GM21526 (cell line): ENCODE measurements at regions not wholly inside any gene's neighbourhood (a gene's known extent, or its start where the extent isn't known, plus 50 kb on each side); places are given as distances from the start of the nearest gene placed in this dataset.

Source experiments
- ATAC-seq: cut with Tn5 transposase; IDR thresholded peaks from one replicate; pipeline ENCODE4 v1.9.1; 2021; ENCODE audit warnings: moderate library complexity; ENCODE audit not compliant: unreplicated experiment, low FRiP score

GRCh38 chr11:107222431-107222830, 204.2 kb upstream of the GUCY1A2 start:
- ATAC-seq, result no peak

DNA sequence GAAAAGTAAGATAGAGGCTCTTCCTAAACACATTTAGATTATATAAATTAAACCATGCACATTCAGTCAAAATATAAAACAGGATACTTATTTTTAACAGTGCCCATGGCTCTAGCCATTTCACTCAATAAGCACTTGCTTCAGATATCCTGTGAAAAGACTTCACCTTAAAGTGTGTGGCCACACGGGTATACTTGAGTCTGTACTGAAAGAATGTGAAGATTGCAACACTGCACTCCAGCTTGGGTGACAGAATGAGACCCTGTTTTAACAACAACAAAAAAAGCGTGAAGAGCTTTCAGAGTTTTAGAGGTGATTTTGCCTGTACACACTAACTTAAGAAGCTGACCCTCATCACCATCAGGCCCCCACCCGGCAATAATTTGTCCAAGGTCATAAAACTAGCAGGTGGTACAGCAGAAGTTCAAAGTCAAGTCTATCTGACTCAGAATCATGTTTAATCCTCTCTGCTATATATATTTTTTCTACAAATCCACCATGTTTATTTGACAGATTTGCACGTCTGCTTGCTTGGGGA, 203.5 kb upstream of the GUCY1A2 start:
- ATAC-seq, result no peak

DNA sequence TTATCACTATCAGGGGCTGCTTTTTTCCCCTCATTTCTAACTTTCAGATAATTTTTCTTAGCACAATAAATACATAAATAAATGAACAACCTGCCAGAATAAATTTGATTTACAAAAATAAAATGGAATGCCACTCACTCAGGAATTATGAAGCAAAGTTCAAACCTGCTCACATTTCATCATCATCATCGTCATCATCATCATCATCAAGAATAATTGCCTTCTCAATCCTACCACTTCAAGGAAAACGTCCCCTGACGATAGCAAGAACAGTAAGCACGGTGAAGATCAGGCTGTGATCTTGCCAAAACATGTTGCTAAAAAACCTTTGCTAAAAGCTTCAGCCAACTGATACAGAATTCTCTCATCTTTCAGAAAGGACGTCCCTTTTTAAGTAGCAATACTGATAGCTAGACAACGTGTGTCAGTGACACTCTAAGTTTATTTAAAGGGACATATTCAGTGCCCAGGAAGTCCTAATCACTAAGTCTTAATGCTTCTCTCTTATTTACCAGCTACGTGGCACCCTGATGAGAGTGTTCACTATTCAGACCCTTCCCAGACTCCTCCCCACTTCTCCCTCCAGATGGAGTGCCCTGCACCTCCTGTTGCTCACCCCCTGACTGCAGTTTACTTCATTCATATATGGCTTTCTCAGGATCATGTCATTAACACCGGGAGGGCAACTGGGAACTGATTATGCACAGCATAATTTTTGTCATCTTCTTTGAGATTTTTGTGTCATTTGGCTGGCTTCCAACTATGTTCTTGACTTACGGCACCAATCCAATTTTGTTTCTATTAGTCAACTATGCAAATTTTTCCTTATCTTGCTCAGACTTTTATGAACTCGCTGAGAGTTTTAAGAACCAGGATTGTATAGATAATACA, 200.1 kb upstream of the GUCY1A2 start:
- ATAC-seq, result no peak

DNA sequence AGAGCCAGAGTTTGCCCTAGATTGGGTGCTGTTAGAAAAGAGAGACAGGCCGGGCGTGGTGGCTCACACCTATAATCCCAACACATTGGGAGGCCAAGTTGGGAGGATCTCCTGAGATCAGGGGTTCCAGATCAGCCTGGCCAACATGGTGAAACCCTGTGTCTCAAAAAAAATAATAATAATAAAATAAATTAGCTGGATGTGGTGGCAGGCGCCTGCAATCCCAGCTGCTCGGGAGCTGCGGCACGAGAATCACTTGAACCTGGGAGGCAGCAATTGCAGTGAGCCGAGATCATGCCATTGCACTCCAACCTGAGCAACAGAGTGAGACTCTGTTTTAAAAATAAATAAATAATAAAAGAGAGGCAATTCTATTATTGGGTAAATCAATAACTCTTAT, 199.2 kb upstream of the GUCY1A2 start:
- ATAC-seq, result no peak

DNA sequence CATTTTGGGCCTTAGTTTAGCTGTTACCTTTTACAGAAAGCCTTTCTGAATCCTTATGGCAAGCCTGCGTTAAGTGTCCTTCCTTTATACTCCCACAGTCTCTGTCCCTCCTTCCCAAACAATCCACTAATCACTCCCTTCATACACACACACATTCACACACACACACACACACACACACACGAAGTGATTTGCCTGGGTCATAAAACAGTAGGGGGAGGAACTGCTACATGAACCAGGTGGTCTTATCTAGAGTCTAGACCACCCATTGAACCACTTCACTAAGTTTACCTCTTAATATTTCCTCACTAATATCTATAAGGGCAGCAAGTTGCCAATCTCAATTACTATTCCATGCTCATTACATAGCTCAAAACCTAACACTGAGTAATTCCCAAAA, 196.7 kb upstream of the GUCY1A2 start:
- no peak for ATAC-seq

- ATAC-seq, result no peak
These were observed 185.4 kb upstream of the GUCY1A2 start for GRCh38 chr11:107203656-107204055.

GRCh38 chr11:107202241-107202640, 184.0 kb upstream of the GUCY1A2 start:
- no peak for ATAC-seq

GRCh38 chr11:107198490-107199007, 180.3 kb upstream of the GUCY1A2 start:
- no peak for ATAC-seq

DNA sequence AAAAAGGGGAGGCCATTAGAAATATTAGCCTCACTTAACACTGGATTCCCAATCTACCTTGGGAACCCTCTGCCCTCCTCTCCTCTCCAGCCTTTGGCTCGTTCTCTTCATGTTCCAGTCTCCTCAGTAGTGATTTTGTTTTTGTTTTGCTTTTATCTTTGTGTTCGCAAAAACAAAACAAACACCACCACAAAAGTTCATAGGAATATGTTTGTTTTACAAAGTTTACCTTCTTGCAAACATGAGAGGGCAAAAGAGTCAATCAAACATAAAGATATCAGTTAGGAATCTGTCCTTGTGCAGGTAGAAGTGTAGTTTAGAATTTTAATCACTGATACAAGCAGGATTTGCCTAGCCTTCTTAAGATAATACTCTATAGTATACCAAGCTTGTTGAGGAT, 179.7 kb upstream of the GUCY1A2 start:
- ATAC-seq, result no peak

DNA sequence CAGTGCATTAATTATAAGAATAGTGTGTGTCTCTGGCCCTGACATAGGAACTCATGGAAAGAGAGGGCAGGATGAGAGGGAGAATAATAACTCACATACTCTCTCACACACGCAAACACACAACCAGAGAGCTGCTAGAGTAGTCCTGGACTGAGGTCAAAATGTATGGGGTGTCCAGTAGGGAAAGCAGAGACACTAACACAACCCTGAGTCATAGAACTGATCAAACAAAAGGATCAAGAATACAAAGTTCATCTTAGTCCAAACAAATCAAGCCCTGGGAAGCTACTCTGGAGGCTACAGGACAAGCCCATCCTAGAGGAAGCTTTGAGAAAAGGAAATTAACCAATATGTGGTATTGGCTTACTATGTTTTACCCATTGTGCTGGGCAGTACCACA, 178.5 kb upstream of the GUCY1A2 start:
- ATAC-seq, result no peak

DNA sequence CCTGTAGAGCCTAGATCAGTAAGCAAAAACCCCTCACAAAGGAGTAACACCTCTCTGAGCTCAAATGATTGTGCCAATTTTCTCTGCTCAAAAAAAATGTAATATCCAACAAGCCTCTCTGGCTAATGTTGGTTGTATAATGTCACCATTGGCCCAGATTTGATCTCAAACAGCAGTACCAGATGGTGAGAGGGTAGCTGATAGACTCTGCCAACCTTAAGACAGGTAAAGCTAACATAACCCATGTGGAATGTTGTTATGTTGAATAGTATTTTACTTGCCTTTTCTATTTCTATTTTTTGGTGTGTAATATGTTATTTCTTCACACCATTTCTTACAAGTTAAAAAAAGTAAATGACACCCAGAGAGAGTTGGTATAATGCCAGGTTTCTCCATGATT, 166.7 kb upstream of the GUCY1A2 start:
- ATAC-seq, result no peak

DNA sequence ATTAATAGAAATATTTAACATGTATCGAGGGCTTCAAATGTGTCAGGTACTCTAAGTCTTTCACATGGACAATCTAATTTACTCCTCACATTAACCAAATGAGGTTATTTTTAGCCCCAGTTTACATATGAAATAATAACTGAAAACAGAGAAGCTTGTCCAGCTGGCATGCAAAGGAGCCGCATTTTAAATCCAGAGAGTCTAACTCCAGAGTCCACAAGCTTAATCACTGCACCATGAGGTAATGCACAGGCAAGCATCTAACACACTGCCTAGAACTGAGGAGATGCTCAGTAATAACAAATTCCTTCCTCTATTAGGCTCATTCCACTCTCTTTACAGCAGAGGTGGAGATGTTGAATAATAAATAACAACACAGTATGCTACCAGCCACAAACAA, 165.7 kb upstream of the GUCY1A2 start:
- no peak for ATAC-seq

- no peak for ATAC-seq
These were observed 164.7 kb upstream of the GUCY1A2 start for GRCh38 chr11:107182978-107183377.

DNA sequence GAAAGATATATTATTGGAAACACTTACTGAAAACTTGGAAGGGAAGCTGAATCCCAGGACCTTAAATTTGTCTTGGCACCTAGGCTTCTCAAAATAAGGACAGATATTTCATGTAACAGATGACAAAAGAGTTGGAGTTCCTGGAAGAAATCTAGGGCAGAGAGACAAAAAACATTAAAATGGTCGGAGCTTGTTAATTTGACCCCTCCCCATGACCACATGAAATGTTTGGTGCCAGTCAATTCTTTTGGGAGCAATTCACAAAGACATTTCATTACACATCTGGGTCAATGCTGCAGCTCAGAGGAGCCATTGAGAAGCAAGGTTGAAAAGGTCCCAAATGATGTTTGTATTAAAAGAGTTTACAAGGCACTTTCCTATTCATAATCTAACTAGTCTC, 162.0 kb upstream of the GUCY1A2 start:
- ATAC-seq, result no peak

DNA sequence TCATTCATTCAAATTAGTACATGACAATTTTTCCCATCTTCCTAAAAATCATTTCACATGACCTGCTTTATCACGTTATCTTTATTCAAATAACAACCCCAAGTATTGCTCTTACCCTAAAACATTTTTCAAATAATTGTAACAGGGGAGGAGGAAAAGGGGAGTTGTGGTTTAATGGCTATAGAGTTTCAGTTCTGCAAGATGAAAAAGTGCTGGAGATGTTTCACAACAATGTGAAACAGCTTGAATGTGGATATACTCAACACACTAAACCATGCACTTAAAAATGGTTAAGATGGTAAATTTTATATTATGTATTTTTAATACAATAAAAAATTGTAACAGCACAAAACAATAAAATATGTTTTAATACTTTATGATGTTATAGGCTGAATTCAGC, 161.6 kb upstream of the GUCY1A2 start:
- ATAC-seq, result no peak

DNA sequence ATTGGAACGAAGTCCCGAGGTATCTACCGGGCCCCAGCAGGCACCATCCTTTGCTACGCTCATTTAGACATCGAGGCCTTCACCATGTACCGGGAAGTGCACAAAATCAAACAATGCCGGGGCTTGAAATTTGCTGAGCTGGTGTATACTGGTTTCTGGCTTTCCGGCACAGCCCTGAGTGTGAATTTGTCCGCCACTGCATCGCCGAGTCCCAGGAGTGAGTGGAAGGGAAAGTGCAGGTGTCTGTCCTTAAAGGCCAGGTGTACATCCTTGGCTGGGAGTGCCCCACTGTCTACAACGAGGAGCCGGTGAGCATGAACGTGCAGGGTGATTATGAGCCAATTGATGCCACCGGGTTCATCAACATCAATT, 158.8 kb upstream of the GUCY1A2 start:
- no peak for ATAC-seq

DNA sequence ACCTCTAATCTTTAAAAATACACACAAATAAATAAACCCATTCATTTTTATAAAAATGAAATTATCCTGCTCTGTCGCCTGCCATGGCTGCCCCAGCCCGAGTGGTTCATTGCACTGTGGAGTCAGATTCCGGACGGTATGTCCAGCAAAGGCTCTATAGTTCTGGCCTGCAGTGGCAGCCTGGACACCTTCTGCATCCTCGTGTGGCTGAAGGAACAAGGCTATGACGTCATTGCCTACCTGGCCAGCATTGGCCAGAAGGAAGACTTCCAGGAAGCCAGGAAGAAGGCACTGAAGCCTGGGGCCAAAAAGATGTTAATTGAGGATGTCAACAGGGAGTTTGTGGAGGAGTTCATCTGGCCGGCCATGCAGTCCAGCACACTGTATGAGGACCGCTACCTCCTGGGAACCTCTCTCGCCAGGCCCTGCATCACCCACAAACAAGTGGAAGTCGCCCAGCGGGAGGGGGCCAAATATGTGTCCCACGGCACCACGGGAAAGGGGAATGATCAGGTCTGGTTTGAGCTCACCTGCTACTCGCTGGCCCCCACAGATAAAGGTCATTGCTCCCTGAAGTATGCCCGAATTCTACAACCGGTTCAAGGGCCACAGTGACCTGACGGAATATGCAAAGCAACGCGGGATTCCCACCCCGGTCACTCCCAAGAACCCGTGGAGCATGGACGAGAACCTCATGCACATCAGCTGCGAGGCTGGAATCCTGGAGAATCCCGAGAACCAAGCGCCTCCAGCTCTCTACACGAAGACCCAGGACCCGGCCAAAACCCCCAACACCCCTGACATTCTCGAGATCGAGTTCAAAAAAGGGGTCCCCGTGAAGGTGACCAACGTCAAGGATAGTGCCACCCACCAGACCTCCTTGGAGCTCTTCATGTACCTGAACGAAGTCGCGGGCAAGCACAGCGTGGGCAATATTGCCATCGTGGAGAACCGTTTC, 158.2 kb upstream of the GUCY1A2 start:
- no peak for ATAC-seq

GRCh38 chr11:107174856-107175255, 156.6 kb upstream of the GUCY1A2 start:
- no peak for ATAC-seq

DNA sequence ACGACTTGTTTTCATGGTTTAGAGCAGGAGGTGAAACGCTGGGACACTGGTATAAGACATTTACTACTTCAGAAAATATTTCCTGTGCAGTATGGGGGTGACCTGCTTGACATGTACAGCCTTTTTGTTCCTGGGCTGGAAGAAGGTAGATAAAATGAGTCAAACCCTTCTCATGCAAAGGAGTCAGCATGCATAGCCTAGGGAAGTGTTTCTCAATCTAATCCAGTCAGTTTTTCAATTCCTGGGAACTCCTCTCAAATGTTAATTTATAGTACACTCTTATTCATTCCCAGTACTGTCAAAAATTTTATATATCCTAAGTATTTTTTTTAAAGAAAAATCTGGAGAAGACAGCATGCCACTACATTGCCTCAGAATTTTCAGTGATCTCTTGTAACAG, 154.7 kb upstream of the GUCY1A2 start:
- ATAC-seq, result no peak

GRCh38 chr11:107157809-107158187, 139.5 kb upstream of the GUCY1A2 start:
- no peak for ATAC-seq

DNA sequence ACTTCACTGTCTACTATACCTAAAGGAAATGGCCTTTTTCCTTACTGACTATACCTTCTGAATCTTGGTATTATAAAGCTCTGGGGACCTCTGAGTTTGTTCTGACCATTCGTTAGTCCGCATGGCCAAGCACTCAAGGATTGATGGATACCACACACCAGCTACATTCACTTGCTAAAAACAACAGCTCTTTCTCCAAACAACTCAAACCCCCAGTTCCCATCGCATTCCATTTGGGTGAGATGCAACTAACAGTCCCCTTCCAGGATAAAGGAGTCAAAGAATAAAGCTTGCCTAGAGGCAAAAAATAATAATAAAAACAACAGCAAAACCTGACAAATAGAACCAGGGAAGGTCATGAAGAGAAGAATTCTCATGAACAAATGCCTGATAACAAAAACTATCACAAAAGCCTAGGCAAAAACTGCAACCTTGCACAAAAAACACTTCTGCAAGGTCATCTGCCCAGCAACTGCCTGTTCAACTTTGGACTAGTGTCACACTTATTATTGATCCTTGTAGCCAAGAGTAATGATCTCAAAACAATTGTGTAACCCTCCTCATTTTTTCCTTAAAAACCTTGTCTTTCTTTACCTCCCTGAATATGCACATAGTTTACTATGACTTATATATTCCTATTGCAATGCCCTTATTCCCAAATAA, 139.0 kb upstream of the GUCY1A2 start:
- no peak for ATAC-seq
